PC-3 (cell line): ENCODE measurements at regions not wholly inside any gene's neighbourhood (a gene's known extent, or its start where the extent isn't known, plus 50 kb on each side); places are given as distances from the start of the nearest gene placed in this dataset.

ENCODE experiments used
- EZH2phosphoT487 ChIP-seq: fragments of 300-600 bp; sonication (generic); IDR thresholded peaks from 2 replicates; pipeline ENCODE4 v1.6.1; 2018; ENCODE audit warnings: mild to moderate bottlenecking, antibody characterized with exemption, low read length, borderline replicate concordance
- TF ChIP-seq, protein P1 (sequence below): fragments of 300-600 bp; sonication (generic); conservative IDR thresholded peaks from 2 replicates; pipeline ENCODE4 v1.5.1; 2017; ENCODE audit warnings: antibody characterized with exemption, low read depth, mild to moderate bottlenecking, low read length

DNA sequence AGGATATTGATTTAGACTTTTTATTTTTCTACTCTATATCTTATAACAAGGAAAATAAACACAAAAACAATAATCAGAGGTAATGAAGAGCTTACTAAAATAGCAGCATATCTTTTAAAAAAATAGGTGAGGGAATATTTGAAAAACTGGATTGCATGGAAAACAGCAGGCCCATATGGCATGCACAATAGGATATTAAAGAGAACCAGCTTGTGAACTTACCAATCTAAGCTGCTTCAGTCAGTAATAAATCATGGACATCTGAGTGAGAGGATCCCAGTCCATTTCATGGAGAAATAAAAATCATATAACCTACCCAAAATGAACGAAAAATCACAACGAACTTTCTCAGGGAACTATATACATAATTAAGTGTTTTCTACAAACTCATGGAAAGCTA is 634.6 kb downstream of the ADCYAP1 start:
- TF ChIP-seq, protein P1, sequence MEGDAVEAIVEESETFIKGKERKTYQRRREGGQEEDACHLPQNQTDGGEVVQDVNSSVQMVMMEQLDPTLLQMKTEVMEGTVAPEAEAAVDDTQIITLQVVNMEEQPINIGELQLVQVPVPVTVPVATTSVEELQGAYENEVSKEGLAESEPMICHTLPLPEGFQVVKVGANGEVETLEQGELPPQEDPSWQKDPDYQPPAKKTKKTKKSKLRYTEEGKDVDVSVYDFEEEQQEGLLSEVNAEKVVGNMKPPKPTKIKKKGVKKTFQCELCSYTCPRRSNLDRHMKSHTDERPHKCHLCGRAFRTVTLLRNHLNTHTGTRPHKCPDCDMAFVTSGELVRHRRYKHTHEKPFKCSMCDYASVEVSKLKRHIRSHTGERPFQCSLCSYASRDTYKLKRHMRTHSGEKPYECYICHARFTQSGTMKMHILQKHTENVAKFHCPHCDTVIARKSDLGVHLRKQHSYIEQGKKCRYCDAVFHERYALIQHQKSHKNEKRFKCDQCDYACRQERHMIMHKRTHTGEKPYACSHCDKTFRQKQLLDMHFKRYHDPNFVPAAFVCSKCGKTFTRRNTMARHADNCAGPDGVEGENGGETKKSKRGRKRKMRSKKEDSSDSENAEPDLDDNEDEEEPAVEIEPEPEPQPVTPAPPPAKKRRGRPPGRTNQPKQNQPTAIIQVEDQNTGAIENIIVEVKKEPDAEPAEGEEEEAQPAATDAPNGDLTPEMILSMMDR: no peak
- no peak for TF ChIP-seq EZH2phosphoT487
